Germinal center (tissue), 1 donor: ENCODE measurements at regions not wholly inside any gene's neighbourhood (a gene's known extent, or its start where the extent isn't known, plus 50 kb on each side); places are given as distances from the start of the nearest gene placed in this dataset.

Experiments
- DNase-seq: peaks from one replicate; pipeline ENCODE4 v3.0.0; 2012; ENCODE audit warnings: mixed read lengths, low spot score

- DNase-seq, result no peak
Observed at GRCh38 chr2:481388-481787, 193.5 kb upstream of the ALKAL2 start.

DNA sequence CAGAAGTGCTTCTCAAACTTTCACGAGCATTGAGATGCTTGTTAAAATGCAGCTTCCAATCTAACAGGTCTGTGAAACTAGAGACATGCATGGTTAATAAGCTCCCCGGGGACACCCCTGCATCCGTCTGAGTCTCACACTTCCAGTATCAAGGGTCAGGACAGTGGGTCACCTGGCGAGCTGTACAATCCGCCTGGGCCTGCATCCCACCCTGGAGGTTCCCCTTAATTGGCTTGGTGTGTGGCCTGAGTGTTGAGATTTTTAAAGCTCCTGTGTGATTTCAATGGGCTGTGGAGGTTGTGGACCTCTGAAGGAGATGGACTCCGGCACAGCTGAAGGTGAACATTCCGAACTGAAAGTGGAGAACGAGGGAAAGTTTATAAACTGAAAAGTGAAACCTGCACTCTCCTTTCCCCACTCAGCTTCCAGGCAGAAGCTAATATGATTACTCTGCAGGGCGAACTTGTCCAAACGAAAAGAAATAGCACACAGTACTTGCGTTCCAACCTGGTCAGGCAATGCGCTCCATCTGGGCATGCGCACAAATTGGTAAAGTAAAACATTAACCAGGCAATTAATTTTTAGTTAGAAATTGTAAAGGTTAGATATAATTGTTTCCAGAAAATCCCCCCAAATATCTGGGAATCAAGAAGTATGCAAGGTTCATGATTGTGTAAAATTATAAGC, 191.7 kb upstream of the ALKAL2 start:
- no peak for DNase-seq

DNA sequence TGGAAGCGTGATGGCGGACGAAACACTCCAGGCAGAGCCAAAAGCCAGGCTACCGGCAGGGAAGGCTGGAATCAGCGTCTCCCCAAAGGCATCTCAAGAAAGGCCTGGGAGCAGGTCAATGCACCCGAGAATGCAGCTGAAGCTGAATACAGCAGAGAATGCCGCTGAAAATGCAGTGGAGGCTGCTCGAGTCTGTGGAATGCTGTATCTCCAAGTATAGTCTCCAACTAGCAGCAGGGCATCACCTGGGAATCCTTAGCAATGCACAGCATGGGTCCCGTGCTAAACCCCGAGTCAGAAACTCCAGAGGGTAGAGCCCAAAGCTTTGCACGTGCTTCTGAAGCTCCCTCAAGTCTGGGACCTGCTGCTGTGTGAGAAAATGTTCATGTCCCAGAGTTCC, 191.1 kb upstream of the ALKAL2 start:
- no peak for DNase-seq

- DNase-seq, result no peak
Observed at GRCh38 chr2:471560-471959, 183.7 kb upstream of the ALKAL2 start.

- no peak for DNase-seq
Observed at GRCh38 chr2:469514-469913, 181.6 kb upstream of the ALKAL2 start.

DNA sequence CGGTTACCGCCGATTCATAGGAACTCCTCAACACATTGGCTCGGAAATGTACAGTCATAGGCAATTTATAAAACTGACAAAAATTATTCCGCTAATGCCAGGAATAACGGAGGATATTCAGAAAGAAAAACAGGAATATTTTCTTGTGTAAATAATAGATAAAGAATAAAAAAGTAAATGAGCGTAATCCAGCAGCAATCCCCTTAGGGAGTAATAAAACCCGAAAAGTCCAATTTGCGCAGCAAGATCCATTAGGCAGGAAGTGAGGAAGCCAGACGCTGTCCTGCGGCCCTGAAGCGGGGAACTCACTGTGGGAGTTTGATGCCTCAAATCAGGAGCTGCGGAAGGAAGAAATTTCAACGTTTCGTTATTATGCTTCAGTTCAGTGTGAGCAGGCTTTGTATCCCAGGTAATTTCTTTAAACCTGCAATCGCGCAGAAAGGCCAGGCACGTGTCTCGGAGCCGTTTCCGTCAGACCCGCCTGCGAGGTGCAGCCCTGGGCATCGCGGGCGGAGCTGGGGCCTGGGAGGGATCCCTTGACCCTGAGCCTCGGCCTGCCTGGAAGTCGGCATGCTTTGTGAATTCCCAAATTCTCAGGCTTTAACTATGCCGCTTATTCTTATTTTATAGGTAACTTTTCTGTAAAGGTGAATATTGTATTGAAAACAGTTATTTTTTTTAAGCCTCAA, 180.9 kb upstream of the ALKAL2 start:
- no peak for DNase-seq

DNA sequence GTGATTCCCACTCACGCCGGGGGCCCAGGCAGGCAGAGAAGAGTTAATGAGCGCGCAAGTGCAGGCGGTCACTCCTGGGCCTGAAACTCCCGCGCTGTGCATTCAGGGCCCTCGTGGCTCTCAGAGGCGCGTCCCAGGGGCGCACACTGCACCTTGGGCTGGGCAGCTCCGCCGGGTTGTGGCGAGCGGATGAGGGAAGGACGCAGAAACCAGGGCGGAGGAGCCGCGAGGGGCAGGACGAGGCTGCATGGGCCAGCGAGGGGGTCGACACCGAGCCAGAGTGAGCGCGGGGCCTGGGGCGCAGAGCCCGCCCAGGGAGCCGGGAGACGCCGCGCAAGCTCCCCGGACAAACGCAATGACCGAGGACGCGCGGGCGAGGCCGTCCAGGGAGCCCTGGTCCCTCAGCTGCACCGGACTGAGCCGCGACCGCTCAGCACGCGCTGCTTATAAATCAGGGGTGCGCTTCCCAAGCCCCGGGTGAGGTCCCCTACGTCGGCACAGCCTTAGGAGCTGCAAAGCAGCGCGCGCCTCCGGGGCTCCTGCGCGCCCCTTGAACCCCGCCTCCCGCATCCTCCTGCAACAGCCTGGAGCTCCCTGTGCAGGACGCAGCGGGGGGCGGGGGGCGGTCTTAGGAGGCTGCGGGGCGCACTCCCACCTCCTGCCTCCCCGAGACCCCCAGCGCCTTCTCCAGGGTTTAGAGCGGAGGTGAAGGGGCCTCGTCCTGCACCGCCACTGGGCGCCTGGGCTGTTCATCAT, 180.2 kb upstream of the ALKAL2 start:
- DNase-seq, result no peak

- no peak for DNase-seq
Observed at GRCh38 chr2:467543-467891, 179.6 kb upstream of the ALKAL2 start.

- DNase-seq, result no peak
Observed at GRCh38 chr2:467101-467500, 179.2 kb upstream of the ALKAL2 start.

GRCh38 chr2:464562-465309, 176.8 kb upstream of the ALKAL2 start:
- DNase-seq, result peak; percentile 83

DNA sequence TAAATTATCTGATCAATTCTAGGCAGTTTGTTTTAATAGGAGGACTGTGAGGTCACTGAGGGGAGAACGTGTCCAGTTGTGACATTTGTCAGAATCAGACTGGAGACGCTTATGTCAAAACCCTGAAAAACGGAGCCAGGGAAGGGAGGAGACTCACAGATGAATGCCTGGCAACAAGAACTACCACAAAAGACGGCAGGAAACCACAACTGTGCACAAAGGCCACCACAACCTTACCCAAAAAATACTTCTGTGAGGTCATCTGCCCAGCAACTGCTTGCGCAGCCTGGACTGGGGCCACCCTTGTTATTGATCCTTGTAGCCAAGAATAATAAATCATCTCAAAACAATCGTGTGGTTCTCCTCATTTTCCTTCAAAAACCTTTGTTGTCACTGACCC, 173.0 kb upstream of the ALKAL2 start:
- no peak for DNase-seq

DNA sequence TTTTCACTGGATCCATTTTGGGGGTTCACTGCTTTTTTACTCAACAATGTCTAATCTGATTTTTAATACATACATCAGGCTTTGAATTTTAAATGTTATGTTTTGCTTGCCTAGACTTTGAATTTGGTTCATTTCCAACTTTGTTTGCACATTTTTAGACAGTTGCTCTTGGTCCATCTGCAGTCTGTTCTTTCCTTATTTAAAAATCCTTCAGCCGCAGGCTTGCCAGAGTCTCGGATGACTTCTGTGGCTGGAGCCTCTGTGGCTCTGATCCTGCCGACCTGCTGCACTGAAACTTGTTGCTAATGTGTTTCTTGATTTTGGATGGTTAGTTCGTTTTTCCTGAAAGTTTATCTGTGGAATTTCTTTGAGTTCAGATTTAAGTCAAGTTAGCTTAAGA, 172.0 kb upstream of the ALKAL2 start:
- no peak for DNase-seq

DNA sequence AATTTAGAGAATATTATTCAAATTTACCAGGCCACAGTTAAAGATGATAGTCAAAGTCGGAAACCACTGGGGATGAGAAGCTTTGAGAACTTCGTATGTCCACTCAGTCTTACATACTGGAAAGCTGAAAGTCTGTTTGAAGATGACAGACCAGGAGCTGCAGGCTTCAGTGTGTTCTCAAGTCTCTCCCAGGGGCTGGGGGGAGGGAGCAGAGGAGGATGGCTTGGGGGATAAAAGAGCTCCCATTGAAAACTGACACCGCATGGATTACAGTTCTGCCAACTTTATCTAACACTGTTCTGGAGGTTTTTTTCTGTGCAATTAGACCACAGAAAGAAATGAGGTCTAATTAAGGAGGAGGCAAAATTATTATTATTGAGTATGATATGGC, 170.5 kb upstream of the ALKAL2 start:
- DNase-seq, result no peak

- no peak for DNase-seq
Observed at GRCh38 chr2:457792-458424, 170.0 kb upstream of the ALKAL2 start.

GRCh38 chr2:457262-457661, 169.4 kb upstream of the ALKAL2 start:
- no peak for DNase-seq

DNA sequence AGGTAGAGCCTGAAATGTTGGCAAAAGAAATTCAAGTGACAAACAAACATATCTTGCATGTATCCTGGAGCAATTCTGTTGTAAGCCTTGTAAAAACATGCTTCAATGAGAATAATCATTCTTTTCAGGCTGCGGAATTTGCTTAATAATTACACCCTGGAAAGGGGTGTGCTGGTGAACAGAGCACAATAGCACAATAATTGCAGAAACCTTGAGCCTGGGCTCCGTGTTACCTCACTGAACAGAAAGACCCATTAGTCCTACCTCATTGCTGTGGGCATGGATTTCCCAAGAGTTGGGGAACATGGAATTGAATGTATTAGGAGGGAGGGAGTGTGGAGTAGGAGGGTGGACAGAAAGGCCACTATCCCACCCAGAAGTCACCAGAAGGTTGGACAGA, 168.0 kb upstream of the ALKAL2 start:
- no peak for DNase-seq

DNA sequence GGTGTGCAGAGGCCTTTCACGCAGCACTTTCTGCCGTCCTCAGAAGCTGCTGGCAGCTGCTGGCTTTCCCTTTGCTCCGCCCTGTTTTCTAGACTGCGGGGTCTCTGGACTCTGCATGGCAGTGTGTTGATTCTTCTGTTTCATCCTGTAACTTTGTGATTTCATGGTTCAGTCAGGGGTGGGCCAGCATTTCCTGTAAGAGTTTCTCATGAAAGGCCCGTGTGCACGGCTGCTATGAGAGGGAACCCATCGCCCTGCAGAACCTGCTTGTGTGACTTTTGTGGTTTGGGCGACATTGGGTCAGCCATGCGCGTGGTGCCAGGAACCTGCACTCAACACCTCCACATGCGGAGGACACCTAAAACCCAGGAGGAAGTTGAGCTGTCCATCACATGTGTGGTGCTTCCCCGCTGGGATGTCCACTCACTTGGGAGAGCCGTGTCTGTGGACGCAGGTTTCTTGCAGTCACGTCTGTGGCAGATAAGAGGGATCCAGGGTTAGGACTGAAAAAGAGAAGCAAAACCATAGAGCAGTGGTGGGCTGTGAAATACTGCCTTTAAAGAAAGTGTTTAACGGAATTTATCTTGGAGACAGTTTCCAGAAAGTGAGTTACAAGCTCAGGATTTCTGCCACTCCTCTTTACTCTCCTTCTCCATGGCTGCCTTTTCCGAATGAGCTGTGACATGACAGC, 167.3 kb upstream of the ALKAL2 start:
- DNase-seq, result no peak

GRCh38 chr2:453132-453531, 165.2 kb upstream of the ALKAL2 start:
- no peak for DNase-seq

DNA sequence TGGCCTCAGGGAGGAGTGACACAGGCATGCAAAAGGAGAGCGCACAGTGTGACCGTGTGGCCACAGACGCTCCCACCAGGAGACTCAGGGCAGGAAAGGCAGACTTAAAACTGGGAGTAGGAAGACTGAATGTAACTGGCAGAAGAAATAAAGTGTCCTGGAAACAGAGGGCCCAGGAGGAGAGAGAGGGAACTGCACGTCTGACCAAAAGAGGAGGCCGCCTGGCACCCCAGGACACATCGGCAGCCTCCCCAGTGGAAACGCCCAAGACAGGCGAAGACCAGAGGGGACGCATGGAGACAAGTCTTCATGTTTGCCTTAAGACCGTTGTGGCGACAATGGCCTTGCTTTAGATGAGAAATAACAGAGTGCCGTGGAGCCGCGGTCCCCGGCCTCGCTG, 163.6 kb upstream of the ALKAL2 start:
- DNase-seq, result no peak

GRCh38 chr2:449246-450067, 161.6 kb upstream of the ALKAL2 start:
- DNase-seq, result no peak
